Large intestine (tissue), 3 donors: ENCODE measurements at regions not wholly inside any gene's neighbourhood (a gene's known extent, or its start where the extent isn't known, plus 50 kb on each side); places are given as distances from the start of the nearest gene placed in this dataset.

Experiments used
- DNase-seq, 2 donors: peaks; one replicate each; pipeline versions ENCODE4 v3.0.0 to v3.0.0-alpha.2; 2013
- H3K27ac ChIP-seq: one replicate; pipeline ENCODE4 v1.5.1; 2013; ENCODE audit warnings: low read length
- H3K27me3 ChIP-seq: 2 replicates; pipeline ENCODE4 v1.6.1; 2013; ENCODE audit warnings: low read length; ENCODE audit not compliant: control insufficient read depth, insufficient read depth
- H3K36me3 ChIP-seq: 2 replicates; pipeline ENCODE4 v1.6.1; 2013; ENCODE audit warnings: low read length; ENCODE audit not compliant: control insufficient read depth, insufficient read depth
- H3K4me1 ChIP-seq: one replicate; pipeline ENCODE4 v1.6.1; 2013; ENCODE audit warnings: low read length; ENCODE audit not compliant: control insufficient read depth, insufficient read depth
- H3K4me3 ChIP-seq: one replicate; pipeline ENCODE4 v1.5.1; 2013; ENCODE audit warnings: low read length
- H3K9me3 ChIP-seq: one replicate; pipeline ENCODE4 v1.6.1; 2013; ENCODE audit warnings: mild to moderate bottlenecking, low read depth, low read length, moderate library complexity; ENCODE audit not compliant: control insufficient read depth
- WGBS: methylation state at CpG from one replicate; pipeline ENCODE4 v1.1.5; 2013; ENCODE audit warnings: low lambda C conversion rate; ENCODE audit not compliant: insufficient coverage; 5-methylcytosine and 5-hydroxymethylcytosine counted together

DNA sequence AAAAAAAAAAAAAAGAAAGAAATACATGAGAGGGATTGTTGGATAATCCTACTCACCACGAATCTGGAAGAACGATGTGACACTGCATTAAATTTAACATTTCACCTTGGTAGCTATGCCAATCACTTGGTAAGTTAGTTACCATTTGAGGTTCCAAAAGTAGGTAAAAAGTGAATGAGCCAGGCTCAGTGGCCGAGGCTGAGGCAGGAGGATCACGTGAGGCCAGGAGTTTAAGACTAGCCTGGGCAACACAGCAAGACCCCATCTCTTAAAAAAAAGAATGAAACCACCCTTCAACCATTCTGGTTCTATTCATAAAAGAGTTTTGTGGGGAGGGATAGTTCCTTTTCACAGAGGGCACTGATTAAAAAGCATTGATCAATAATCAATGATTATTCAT, 133.6 kb downstream of the ADSS2 start:
- no peak overlapping the region for H3K27ac ChIP-seq
- H3K36me3 ChIP-seq = no peaks in the 10 kb centered on the region
- DNase-seq = no peak
- no peaks in the 10 kb centered on the region for H3K27me3 ChIP-seq
- no peak overlapping the region for H3K4me3 ChIP-seq
- no peaks in the 10 kb centered on the region for H3K4me1 ChIP-seq
- WGBS = no CpG with 5 or more reads among the region's 4 CpGs
- H3K9me3 ChIP-seq = no peaks in the 10 kb centered on the region

DNA sequence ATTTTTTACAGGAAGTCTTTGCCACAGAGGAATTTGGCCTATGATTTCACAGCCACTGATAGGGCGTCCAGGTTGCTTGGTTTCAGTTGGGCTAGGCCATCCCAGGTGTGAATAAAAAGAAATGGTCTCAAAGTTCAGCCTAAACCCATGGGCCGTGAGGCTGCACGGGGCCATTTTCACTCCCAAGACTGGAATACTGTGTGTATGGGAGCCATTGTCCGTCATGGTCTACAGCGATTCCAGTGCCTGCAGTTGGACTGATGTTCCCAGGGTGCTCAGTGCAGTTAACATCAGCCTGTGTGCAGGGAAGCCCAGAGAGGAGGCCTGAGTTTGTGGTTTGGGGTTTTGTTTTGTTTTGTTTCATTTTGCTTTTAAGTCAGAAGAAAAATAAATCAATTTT, 133.2 kb downstream of the ADSS2 start:
- Histone ChIP-seq H3K27ac (no peak overlapping the region), H3K9me3 (no peaks in the 10 kb centered on the region), H3K4me3 (no peak overlapping the region), H3K27me3 (no peaks in the 10 kb centered on the region), H3K4me1 (no peaks in the 10 kb centered on the region), H3K36me3 (no peaks in the 10 kb centered on the region)
- WGBS = no CpG with 5 or more reads among the region's 5 CpGs
- no peak for DNase-seq

DNA sequence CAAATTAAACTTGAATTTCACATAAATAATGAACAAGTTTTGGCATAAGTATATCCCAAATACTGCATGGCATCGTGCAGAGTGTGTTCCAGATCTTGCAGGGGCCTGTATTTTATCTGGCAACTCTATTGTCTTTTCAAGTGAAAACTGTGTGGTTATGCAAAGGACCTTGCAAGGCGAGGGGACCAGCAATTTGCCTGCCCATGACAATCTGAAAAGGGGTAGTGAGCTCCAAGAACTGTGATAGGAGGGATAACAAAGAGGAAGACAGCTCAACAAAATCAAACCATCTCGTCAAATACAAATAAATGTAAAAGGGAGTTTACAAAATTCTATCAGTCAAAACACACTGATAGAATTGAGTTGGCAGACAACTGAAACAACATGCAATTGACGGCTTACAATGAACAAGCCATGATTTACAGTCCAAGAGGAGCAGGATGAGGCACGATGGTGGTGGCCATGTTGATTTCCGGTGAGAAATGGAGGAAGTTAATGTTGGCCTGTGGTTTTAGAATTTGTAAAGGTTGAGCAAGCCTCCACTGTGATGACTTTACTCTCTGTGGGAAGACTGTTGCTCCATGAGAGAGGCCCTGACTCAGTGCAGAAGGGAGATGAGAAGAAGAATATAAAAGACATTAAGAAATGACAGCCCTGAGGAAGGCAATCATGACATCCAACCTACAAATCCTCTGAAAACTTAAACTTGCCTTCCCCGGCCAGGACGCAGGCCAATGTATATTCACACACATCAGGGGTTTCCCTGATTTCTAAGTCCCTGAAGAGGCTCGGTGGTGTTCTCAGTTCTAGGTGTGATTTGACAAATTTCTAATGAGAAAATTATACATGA, 132.2 kb downstream of the ADSS2 start:
- no peaks in the 10 kb centered on the region for H3K27me3 ChIP-seq
- H3K9me3 ChIP-seq = no peaks in the 10 kb centered on the region
- no peak for DNase-seq
- no peaks in the 10 kb centered on the region for H3K36me3 ChIP-seq
- WGBS = 100% methylated on average over 2 of the region's 9 CpGs
- H3K27ac ChIP-seq = no peak overlapping the region
- no peak overlapping the region for H3K4me3 ChIP-seq
- no peaks in the 10 kb centered on the region for H3K4me1 ChIP-seq

DNA sequence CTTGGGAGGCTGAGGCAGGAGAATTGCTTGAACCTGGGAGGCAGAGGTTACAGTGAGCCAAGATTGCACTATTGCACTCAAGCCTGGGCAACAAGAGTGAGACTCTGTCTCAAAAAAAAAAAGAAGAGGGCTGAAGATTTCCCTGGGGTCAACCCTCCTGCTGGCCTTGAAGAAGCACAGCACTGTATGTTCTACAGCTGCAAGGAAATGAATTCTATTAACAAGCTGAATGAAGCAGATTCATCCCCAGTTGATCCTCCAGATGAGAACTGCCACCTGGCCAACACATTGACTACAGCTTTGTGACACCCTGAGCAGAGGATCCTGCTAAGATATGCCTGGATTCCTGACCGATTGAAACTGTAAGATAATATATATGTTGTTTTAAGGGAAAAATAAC, 129.5 kb downstream of the ADSS2 start:
- no peak overlapping the region for H3K4me3 ChIP-seq
- no peaks in the 10 kb centered on the region for H3K4me1 ChIP-seq
- no peaks in the 10 kb centered on the region for H3K36me3 ChIP-seq
- 100% methylated on average over 1 of the region's 1 CpG for WGBS
- H3K9me3 ChIP-seq = no peaks in the 10 kb centered on the region
- H3K27me3 ChIP-seq = no peaks in the 10 kb centered on the region
- no peak overlapping the region for H3K27ac ChIP-seq
- no peak for DNase-seq

- Histone ChIP-seq H3K27me3 (no peaks in the 10 kb centered on the region), H3K36me3 (no peaks in the 10 kb centered on the region), H3K9me3 (no peaks in the 10 kb centered on the region), H3K4me3 (no peak overlapping the region), H3K4me1 (no peaks in the 10 kb centered on the region), H3K27ac (no peak overlapping the region)
- 80% methylated on average over 1 of the region's 6 CpGs for WGBS
- no peak for DNase-seq
Measured at GRCh38 chr1:244322791-244323521, 128.8 kb downstream of the ADSS2 start.

DNA sequence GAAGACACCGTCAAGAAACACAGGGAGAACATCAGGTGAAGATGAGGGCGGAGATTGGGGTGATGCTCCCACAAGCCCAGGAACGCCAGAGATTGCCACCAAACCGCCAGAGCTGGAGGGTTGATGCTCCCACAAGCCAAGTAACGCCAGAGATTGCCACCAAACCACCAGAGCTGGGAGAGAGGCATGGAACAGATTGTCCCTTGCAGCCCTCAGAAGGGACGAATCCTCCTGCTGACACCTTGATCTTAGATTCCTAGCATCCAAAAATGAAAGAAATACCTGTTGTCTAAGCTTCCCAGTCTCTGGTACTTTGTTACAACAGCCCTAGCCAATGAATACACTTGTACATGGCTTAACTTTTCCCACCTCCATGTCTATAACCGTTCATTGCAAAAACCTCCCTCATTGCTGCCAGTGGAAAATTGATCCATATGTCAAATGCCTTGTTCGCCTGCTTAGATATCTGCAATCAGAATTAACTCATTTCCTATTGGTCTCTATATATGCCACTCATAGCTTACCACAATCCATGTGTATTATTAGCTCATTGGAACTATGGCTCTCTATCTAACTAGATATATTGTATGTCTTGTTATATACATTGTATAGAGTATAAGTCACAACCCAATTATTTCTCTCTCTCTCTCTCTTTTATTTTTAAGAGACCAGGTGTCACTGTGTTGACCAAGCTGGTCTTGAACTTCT, 127.4 kb downstream of the ADSS2 start:
- WGBS = no CpG with 5 or more reads among the region's 8 CpGs
- H3K36me3 ChIP-seq = no peaks in the 10 kb centered on the region
- no peaks in the 10 kb centered on the region for H3K27me3 ChIP-seq
- H3K27ac ChIP-seq = no peak overlapping the region
- no peaks in the 10 kb centered on the region for H3K4me1 ChIP-seq
- no peaks in the 10 kb centered on the region for H3K9me3 ChIP-seq
- DNase-seq = no peak
- no peak overlapping the region for H3K4me3 ChIP-seq

GRCh38 chr1:244325056-244325758, 126.5 kb downstream of the ADSS2 start:
- H3K9me3 ChIP-seq = no peaks in the 10 kb centered on the region
- 92% methylated on average over 2 of the region's 8 CpGs for WGBS
- DNase-seq = no peak
- H3K36me3 ChIP-seq = no peaks in the 10 kb centered on the region
- H3K4me1 ChIP-seq = no peaks in the 10 kb centered on the region
- no peak overlapping the region for H3K27ac ChIP-seq
- no peaks in the 10 kb centered on the region for H3K27me3 ChIP-seq
- no peak overlapping the region for H3K4me3 ChIP-seq

GRCh38 chr1:244326757-244327156, 125.0 kb downstream of the ADSS2 start:
- no peaks in the 10 kb centered on the region for H3K9me3 ChIP-seq
- no CpG with 5 or more reads among the region's 2 CpGs for WGBS
- H3K27ac ChIP-seq = no peak overlapping the region
- no peaks in the 10 kb centered on the region for H3K27me3 ChIP-seq
- H3K36me3 ChIP-seq = no peaks in the 10 kb centered on the region
- no peak overlapping the region for H3K4me3 ChIP-seq
- DNase-seq = no peak
- H3K4me1 ChIP-seq = no peaks in the 10 kb centered on the region

GRCh38 chr1:244327533-244327932, 124.2 kb downstream of the ADSS2 start:
- no peak overlapping the region for H3K4me3 ChIP-seq
- no peaks in the 10 kb centered on the region for H3K9me3 ChIP-seq
- H3K36me3 ChIP-seq = no peaks in the 10 kb centered on the region
- H3K27me3 ChIP-seq = no peaks in the 10 kb centered on the region
- H3K27ac ChIP-seq = no peak overlapping the region
- no peaks in the 10 kb centered on the region for H3K4me1 ChIP-seq
- no peak for DNase-seq

GRCh38 chr1:244328476-244328875, 123.2 kb downstream of the ADSS2 start:
- no peaks in the 10 kb centered on the region for H3K27me3 ChIP-seq
- H3K4me1 ChIP-seq = no peaks in the 10 kb centered on the region
- no peaks in the 10 kb centered on the region for H3K9me3 ChIP-seq
- no peaks in the 10 kb centered on the region for H3K36me3 ChIP-seq
- no peak overlapping the region for H3K4me3 ChIP-seq
- DNase-seq = no peak
- no peak overlapping the region for H3K27ac ChIP-seq
